ENCODE measurements at regions not wholly inside any gene's neighbourhood (a gene's known extent, or its start where the extent isn't known, plus 50 kb on each side); places are given as distances from the start of the nearest gene placed in this dataset. TPM values are rescaled to one million over a fixed set of nuclear protein-coding genes. Genes with fewer than 3 reads are reported as not detected.
A peak's percentile ranks its signal among the peaks of the same experiment; 100 is the strongest.

- TF ChIP-seq, protein P1, sequence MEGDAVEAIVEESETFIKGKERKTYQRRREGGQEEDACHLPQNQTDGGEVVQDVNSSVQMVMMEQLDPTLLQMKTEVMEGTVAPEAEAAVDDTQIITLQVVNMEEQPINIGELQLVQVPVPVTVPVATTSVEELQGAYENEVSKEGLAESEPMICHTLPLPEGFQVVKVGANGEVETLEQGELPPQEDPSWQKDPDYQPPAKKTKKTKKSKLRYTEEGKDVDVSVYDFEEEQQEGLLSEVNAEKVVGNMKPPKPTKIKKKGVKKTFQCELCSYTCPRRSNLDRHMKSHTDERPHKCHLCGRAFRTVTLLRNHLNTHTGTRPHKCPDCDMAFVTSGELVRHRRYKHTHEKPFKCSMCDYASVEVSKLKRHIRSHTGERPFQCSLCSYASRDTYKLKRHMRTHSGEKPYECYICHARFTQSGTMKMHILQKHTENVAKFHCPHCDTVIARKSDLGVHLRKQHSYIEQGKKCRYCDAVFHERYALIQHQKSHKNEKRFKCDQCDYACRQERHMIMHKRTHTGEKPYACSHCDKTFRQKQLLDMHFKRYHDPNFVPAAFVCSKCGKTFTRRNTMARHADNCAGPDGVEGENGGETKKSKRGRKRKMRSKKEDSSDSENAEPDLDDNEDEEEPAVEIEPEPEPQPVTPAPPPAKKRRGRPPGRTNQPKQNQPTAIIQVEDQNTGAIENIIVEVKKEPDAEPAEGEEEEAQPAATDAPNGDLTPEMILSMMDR (IDR thresholded peaks at IDR 0.05; ENCODE audit: partially characterized antibody, unreplicated experiment) = peak; percentile 82
- Mint-ChIP-seq H3K4me3 (ENCODE audit: unreplicated experiment) (no peak overlapping the region), H3K36me3 (ENCODE audit: unreplicated experiment) (no peaks in the 10 kb centered on the region), H3K9me3 (ENCODE audit: unreplicated experiment) (no peaks in the 10 kb centered on the region), H3K27me3 (ENCODE audit: unreplicated experiment) (no peaks in the 10 kb centered on the region), H3K27ac (ENCODE audit: unreplicated experiment) (no peak overlapping the region), H3K4me1 (ENCODE audit: low read depth, unreplicated experiment) (no peaks in the 10 kb centered on the region)
- DNase-seq = peak; percentile 73
Observed at GRCh38 chr13:60627071-60627686, 230.2 kb downstream of the TDRD3 start.

Small RNA genes in the stretch of these regions (microRNA-seq; reads per million reads assigned to microRNA genes)
- gene MIR3169 (ENCODE audit: unreplicated experiment) = not detected
